ENCODE measurements at regions not wholly inside any gene's neighbourhood (a gene's known extent, or its start where the extent isn't known, plus 50 kb on each side); places are given as distances from the start of the nearest gene placed in this dataset.
"Not testable (repeated sequence)": the region's sequence is repeated elsewhere in the genome, so short reads cannot be mapped to it uniquely, and the experiment has no call there.

DNA sequence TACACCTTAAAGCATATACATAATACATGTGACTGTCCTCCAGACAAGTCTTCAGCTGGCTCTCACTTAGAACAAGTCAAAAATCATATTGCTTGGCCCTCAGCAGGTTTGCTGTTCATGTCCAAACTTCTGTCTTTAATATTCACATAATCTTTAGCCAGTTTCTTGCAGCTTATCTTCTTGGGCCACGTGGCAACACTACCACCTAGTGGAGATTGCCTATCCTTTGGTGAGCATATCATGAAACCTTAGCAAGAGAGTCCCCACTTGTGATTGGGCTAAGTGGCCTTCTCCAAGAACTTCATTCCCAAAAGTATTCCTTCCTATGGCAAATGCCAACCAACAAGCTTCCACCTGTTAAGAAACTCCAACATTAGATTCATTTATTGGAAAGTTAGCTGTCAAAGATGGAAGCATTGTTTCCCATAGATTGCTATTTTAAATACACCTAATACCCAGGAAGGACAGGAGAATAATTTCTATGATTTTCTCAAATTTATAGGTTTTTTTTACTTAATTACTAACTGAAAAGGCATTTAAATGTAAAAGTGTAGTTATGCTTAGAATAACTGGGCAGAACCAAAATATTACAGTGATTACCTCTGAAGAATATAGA lies 231.9 kb upstream of the INTU start:
- peak; percentile 78 for DNase-seq (ENCODE audit: low spot score)

DNA sequence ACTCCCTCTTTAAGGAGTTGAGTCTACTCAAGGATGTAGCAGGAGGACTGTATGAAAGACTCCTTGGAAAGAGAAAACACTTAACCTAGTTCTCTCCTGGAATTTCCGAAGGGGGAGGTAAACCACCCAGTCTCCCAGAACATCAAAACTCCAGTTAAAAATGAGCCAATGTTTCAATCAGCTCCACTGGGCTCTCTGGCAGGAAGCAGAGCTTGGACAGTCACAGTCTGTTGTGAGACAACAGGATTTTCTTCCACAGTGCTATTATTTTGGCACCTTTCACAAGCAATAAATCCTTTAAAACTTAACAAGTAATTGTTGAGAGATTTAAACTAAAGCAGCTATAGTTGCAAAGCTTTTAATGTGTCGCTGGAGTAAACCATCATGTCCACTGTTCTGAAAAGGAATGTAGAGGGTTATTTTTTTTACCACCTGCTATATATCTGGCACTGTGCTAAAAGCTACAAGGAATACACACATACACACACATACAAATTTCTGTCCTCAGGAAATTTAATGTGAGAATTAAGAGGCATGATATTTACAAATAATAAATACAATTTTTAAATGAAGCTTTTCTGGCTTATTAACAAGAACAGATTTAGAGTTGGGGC lies 229.2 kb upstream of the INTU start:
- no peak for DNase-seq (ENCODE audit: low spot score)

DNA sequence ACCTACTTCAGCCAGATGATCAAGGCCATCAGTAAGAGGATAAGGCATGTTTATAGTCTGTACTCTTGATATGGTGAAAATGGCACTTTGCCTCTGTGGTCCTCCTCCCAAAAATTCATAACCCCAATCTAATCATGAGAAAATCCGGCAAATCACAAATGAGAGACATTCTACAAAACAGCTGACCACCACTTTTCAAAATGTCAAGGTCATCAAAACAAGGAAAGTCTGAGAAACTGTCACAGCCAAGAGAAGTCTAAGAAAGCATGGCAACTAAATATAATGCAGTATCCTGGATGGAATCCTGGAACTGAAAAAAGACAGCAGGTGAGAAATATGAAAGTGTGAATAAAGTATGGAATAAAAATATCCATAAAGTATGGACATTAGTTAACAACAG lies 226.6 kb upstream of the INTU start:
- DNase-seq (ENCODE audit: low spot score), result no peak

DNA sequence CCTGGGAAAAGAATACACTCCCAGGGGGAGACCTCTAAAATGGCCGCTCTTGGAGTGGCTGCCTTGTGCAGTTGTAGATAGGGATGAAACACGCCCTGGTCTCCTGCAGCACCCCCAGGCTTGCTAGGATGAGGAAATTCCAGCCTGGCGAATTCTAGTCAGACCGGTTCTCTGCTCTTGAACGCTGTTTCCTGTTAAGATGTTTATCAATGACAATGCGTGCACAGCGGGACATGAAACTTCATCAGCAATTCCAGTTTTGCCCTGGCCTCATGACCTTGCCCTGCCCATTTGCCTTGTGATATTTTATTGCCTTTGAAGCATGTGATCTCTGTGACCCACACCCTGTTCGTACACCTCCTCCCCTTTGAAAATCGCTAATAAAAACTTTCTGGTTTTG lies 225.2 kb upstream of the INTU start:
- DNase-seq (ENCODE audit: low spot score), result not testable (repeated sequence)

DNA sequence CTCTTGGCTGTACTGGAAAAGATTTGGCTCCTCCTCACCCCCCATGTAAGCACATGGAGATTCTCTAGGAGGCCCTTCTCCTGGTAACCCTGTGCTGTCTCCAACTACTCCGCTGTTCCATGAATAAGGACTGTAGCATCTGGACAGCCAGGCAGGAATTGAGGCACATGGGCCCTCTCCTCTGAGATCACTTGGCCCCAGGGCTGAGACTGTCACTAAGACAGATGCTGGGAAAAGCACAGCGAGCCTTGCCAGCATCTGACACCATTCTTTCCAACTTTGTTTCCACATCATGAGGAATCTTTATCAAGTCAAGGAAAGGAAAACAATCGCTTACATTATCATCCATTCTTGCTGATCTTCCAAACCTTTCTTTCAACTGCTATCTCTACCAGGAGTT lies 222.6 kb upstream of the INTU start:
- DNase-seq (ENCODE audit: low spot score), result no peak

DNA sequence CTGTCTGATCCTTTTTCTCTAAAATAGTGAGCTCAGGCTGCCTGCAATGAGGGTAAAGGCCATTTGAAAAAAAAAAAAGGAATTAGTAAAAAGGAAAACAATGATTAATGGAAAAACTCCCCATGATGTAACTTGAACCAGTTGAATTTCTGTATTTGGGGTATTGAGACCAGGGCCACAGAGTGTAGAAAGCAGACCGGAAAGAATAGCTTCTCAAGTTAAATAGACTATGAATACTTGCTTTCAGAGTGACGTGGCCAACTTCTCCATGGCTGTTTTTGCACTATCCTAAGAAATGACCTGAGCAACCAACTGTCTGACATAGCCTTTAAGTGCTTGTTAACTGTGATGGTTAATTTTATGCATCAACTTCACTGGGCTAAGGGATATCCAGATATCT lies 222.1 kb upstream of the INTU start:
- no peak for DNase-seq (ENCODE audit: low spot score)

DNA sequence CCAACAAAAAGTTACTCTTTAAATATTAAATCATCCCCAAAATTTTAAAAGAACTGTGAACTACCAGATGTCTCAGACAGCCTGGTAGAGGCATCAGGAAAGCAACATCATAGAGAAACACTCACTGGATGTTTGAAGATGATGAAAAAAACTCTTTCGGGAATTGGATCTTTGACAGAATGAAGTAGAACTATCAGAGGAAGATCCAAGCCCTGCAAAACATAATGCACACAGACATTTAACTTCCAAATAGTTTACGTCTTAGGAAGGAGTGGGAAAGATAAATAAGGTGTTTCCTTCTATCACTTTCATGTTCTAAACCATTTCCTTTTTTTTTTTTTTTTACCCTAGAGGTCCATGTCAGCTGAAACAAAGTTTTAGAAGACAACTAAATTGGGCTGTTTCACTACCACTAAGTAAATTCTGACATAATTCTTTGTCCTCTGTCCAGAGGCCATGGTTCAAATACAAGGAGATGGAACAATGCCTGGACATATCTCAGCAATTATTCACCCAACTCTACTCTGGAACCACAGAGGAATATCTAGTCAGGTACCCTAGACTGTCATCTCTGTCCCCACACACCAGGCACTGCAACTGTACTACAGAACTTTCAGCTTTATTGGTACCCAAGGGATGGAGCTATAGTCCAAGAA lies 217.7 kb upstream of the INTU start:
- no peak for DNase-seq (ENCODE audit: low spot score)

DNA sequence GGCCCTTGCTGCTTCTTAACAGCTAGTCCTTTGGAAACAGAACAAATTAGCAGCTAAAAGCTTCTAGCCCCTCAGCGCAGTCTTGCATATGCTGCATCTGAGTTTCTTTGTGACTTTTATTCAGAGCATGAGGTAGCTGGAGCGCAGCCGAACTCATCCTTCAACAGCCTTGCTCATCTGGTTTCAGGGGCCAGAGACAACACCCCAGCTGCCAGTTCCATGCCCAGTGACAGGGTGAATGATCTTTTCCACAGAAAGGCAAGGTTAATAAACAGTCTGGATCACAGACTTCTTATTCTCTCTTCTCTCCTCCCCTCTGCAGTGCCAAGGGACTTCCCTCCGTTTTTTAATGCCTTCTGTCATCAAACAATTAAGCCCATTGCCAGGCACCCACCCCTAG lies 216.6 kb upstream of the INTU start:
- DNase-seq (ENCODE audit: low spot score), result no peak

DNA sequence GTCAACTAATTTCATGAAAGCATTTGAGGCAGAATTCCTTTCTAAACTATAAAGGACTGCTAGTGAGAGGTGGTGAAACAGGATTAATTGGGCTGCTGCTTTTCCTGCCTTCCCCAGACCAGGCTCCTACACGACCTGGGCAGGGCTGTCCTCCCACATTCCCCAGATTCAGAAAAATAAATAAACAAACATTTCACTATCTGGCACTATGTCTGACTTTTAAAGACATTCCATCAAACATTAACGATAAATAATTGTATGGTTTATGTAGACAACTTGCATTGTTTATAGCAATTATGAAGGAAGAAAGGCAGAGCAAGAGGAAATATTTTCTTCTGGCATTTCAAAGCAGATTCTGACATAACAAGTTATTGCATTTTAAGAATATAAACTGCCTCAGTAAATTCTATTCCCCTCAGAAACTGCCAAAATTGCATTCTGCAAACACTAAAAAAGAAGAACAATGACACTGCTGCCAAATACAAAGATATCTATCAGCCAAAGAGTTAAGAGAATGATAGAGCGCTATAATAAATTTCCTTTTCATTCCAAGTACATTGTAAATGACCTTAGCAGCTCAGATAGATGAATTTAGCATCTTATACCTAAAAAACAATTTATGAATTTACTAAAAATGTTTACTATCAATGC lies 214.7 kb upstream of the INTU start:
- DNase-seq (ENCODE audit: low spot score), result no peak

DNA sequence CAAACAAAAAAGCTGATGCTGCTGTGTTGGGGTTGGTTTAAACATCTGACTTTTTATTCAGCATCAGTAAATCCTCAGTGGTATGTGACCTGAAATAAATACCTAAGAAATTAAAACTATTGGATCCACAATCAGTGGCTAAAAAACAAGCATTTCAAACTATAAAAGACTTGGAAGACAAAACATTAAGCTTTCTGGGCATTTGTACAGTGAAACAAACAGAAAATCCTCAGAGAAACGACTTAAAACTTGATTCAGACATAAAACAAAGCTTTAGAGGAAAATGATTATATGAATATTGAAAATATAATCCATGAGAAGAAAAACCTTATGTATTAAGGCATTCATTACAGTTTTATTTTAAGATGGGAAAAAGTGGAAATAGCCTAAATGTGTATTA lies 213.3 kb upstream of the INTU start:
- no peak for DNase-seq (ENCODE audit: low spot score)

DNA sequence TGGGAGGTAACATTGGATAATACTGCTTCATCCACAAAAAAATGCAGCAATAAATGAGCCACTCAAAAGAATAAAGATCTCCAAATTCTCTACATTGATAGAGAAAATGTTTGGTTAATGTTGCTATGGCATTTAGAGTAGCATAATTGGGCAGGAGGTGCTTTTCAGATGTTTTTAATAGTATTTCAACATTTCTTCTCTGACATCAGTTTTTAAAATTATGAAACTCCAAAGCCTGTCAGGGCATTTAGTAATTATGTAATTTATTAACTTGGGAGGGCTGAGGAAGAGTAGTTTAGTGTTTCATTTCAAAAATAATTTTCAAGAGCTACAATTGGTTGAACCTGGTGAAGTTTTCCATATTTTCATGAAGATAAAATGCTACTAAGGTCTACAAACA lies 211.3 kb upstream of the INTU start:
- no peak for DNase-seq (ENCODE audit: low spot score)

DNA sequence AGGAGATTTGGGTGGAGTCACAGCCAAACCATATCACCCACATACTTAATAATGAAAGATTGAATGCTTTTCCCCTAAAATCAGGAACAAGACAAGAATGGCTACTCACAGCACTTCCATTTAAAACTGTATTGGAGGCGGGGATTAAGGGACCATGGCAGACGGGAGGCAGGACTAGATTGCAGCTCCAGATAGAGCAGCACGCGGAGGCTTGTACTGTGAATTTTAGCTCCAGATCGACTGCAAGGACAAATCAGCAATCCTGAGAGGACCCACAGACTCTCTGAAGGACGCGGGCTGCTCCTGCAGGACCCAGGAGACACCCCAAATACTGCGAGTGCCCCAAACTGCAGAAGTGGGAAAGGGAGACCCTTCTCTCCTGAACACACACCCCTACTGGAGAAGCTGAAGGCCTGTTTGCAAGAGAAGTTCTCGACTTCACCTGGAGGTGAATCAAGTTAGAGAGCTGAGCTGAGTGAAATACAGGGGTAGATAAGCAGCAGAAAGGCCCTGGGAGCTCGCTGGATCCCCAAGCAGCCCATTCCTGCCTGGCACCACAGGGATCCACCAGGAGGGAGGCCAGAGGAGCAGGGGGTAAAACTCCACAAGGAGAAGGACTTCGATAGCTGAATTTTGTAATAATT lies 207.4 kb upstream of the INTU start:
- DNase-seq (ENCODE audit: low spot score), result no peak

DNA sequence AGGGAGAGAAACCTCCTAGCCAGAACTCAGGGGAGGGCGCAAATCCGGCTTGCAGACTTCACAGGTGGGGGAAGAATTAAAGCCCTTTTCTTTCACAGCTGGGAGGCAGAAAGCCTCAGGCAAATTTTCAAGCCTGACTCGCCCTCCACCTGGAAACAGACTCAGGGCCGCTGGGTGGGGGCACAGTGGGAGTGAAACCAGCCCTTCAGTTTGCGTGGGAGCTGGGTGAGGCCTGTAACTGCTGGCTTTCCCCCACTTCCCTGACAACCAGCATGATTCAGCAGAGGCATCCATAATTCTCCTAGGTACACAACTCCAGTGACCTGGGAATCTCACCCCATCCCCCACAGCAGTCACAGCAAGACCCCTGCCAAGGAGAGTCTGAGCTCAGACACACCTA lies 206.9 kb upstream of the INTU start:
- DNase-seq (ENCODE audit: low spot score), result no peak

DNA sequence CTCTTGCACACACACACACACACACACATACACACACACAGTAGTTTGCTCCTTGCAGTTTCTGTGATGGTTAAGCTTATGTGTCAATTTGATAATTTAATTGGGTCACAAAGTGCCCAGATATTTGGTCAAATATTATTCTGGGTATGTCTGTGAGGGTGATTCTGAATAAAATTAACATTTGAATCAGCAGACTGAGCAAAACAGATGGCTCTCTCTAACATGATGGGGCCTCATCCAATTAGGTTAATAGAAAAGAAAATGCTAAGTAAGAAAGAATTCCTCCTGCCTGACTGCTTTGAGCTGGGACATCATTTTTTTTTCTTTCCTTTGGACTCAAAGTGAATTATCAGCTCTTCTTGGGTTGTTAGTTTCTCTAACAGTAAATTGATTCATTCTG lies 191.2 kb upstream of the INTU start:
- no peak for DNase-seq (ENCODE audit: low spot score)

DNA sequence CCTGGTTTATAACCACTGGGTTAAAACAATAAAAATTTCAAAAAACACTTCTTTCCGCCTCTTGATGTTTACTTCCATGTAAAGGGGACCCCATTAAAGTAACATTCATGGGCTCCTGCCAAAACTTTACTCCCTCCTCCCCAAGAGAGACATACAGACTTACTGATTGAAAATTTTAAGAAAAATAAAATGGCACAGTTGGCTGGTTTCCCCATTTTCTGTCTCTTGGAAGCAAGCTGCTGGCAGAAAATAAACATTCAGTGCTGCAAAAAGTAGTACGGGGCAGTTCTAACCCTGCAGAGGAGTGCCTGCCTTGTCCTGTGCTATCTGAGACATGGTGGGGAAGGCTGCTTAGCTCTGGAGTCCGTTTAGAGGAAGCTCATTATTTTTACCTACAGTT lies 187.3 kb upstream of the INTU start:
- no peak for DNase-seq (ENCODE audit: low spot score)

DNA sequence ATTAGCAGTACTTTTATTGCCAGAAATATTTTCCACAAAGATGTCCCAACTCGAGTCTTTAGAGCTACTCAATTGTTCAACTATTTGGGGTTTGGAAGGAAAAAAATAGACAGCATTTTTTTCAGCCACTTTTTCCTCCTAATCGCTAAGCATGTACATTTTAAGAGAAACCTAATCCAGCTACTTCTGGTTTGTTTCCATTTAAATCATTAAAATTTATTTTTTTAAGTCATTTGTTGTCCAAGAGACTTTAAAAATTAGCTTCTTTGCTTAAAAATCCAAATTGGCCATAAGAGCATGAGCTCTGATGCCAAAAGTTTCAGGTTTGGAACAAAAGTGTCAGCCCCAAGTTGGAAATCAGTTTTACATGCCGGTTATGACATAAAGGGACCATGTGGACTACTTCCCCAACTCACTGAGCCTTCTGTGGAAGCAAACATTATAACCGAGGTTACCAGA lies 186.3 kb upstream of the INTU start:
- no peak for DNase-seq (ENCODE audit: low spot score)

DNA sequence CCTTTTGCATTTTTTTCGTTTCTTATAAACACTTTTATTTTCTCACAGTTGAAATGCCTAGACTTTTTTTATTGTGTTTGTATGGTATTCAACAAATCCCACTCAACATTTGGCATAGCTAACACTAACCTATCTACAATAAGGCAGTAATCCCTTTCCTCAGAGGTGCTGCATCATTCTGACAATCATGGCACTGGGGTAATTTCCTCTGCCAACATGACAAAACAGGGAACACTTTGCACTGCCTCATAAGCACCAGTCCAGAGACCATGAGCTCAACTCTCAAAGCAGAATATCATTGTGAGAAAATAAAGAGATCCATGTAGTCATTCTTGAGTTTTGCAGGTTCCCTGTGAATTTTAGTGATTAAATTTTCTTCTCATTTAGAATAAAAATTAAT lies 183.8 kb upstream of the INTU start:
- DNase-seq (ENCODE audit: low spot score), result no peak

DNA sequence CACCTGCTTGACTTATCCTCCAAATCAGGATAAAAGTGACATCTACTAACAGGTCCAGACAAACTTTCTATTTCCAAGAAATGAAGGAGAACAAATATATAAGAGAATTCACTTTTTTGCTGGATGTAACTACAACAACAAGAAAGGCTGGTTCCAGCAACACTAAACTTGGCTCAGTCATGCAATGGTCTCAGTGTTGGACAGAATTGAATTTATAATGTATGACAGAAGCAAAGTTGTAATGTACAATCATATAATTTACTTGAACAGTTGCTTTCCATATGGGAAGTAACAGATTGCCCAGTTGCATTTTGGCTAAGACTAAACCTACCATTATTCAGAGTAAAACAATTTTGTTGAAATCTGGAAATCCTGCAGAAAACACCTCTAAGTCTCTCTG lies 183.3 kb upstream of the INTU start:
- no peak for DNase-seq (ENCODE audit: low spot score)

DNA sequence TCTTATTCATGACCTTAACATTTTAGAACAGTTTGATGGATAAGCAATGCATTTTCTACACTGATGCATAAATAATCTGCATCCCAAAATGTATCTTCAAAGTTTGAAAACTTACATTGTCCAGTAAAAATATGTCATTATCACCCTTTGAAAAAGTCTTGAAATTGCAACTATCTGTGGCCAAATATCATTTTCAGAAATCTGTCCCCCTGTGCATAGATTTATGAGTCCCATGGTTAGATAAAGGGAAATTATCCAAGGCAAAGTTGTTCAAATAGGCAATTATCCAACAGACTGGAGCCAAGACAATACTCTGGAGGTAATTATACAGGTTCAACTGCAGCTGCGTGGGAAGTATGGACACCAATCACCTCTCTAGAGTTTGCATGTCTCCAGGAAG lies 182.5 kb upstream of the INTU start:
- DNase-seq (ENCODE audit: low spot score), result no peak

DNA sequence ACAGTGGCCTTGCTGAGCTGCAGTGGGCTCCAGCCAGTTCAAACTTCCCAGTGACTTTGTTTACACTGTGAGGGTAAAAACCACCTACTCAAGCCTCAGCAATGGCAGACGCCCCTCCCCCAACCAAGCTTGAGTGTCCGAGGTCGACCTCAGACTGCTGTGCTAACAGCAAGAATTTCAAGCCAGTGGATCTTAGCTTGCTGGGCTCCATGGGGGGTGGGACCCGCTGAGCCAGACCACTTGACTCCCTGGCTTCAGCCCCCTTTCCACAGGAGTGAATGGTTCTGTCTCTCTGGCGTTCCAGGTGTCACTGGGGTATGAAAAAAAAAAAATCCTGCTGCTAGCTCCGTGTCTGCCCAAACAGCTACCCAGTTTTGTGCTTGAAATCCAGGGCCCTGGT lies 168.9 kb upstream of the INTU start:
- no peak for DNase-seq (ENCODE audit: low spot score)

DNA sequence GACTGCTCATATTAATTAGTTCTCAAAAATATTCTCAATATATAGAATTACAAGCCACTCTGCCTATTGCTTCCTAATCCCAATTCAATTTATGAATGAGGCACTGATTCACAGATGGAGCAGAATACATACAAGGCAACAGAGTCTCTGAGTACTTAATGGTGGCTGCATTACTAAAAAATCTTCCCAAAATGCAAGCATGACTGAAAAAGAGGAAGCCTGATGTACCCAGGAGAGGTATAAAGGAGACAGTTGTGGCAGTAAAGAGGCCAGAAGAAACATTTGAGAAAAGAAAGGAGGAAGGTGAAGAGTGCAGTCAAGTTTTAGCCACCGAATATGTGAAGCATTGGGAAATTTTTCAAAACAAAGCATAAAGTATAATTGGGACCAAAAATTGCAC lies 163.2 kb upstream of the INTU start:
- no peak for DNase-seq (ENCODE audit: low spot score)

DNA sequence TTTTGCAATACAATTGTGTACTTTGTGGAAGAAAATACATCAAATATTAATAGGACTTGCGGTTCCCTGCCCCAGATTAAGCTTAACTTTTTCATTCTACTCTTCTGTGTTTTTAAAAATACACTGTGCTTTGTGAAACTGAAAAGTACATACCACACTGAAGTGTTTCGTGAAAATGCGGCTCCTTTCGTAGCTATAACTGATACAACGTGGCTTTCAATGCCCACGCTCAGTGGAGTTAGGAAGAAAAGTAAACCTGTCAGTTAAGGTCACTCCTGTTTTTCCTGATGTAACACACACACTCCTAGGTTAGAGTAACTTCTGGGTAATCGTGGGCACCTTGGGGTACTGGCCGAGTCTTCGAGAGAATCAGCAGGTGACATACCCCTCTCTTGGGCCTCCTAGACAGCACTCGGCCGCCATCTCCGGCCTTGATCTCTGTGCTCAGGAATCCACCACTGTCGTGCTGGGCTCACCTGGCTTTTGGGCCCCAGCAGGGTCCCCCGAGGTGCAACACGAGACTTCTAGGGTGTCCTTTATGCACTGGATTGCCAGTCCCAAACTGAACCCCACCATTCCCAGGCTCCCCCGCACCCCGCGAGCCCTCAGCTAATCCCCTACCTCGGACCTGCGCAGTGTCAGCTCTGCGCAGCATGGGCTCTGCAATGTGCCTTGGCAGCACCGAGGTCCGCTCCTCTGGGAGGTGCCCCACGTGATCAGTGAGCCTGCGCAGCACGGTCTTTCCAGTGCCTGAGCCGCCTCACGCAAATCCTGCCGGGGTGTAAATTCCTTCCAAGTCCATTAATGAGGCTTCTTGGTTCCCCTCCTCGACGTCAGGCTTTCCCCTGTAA lies 162.6 kb upstream of the INTU start:
- no peak for DNase-seq (ENCODE audit: low spot score)

All from left forelimb (tissue), 1 donor.